A549 (cell line): ENCODE measurements at regions not wholly inside any gene's neighbourhood (a gene's known extent, or its start where the extent isn't known, plus 50 kb on each side); places are given as distances from the start of the nearest gene placed in this dataset.

Experiments
- BHLHE40 ChIP-seq: IDR thresholded peaks from 2 replicates; pipeline ENCODE4 v1.6.1; 2012; ENCODE audit warnings: low read depth, low read length, inconsistent platforms
- CEBPB ChIP-seq, 2 experiments: fragments of >200 bp in 1 of 2; sonication (Bioruptor Twin) in 1 of 2; formaldehyde crosslinking in 1 of 2; IDR thresholded peaks; 2 replicates each; pipeline ENCODE4 v1.6.1; 2012 to 2016
- HOXA7 ChIP-seq: fragments of 250-450 bp; sonication (Bioruptor Pico); IDR thresholded peaks from 2 replicates; pipeline ENCODE4 v1.5.0; 2020; ENCODE audit warnings: mild to moderate bottlenecking, moderate library complexity
- PBX3 ChIP-seq: IDR thresholded peaks from 2 replicates; pipeline ENCODE4 v1.6.1; 2012

- TF ChIP-seq CEBPB (IDR thresholded peaks at IDR 0.05) (no peak), PBX3 (no peak), HOXA7 (CRISPR knock-in tag) (no peak), BHLHE40 (no peak)
Observed at GRCh38 chr6:128595544-128595943, 75.1 kb upstream of the PTPRK start.
